Peyer's patch (tissue), 4 donors: ENCODE measurements at regions not wholly inside any gene's neighbourhood (a gene's known extent, or its start where the extent isn't known, plus 50 kb on each side); places are given as distances from the start of the nearest gene placed in this dataset.

Experiments
- CTCF ChIP-seq, 6 experiments: fragments of 450-650 bp in 4 of 6; fragments of 200-600 bp in 2 of 6; sonication (generic) in 1 of 6; IDR thresholded peaks; one replicate each; pipeline ENCODE4 v1.5.1; 2017 to 2019; ENCODE audit warnings: antibody characterized with exemption in 6 of 6, mild to moderate bottlenecking in 3 of 6, moderate library complexity in 1 of 6
- POLR2A ChIP-seq, 2 donors: fragments of 450-650 bp; IDR thresholded peaks; one replicate each; pipeline ENCODE4 v1.5.1; 2017; ENCODE audit warnings: antibody characterized with exemption in 2 of 2, mild to moderate bottlenecking in 2 of 2, moderate library complexity in 2 of 2

- TF ChIP-seq CTCF (IDR thresholded peaks at IDR 0.05) = no peak
- TF ChIP-seq POLR2A (IDR thresholded peaks at IDR 0.05) = no peak
Observed at GRCh38 chr1:165147799-165148198, 208.7 kb downstream of the LMX1A start.
